C4-2B (cell line): ENCODE measurements at regions not wholly inside any gene's neighbourhood (a gene's known extent, or its start where the extent isn't known, plus 50 kb on each side); places are given as distances from the start of the nearest gene placed in this dataset.

Experiments
- CTCF ChIP-seq: fragments of 450-650 bp; conservative IDR thresholded peaks from 2 replicates; pipeline ENCODE4 v1.5.1; 2017; ENCODE audit warnings: mild to moderate bottlenecking
- ZFX ChIP-seq: fragments of 450-650 bp; IDR thresholded peaks from 2 replicates; pipeline ENCODE4 v1.6.1; 2017

GRCh38 chr21:23384679-23385078 is 2222.6 kb downstream of the MRPL39 start:
- TF ChIP-seq CTCF (no peak), ZFX (no peak)
